OCI-M2 (cell line): ENCODE measurements at regions not wholly inside any gene's neighbourhood (a gene's known extent, or its start where the extent isn't known, plus 50 kb on each side); places are given as distances from the start of the nearest gene placed in this dataset.
"Not testable (repeated sequence)": the region's sequence is repeated elsewhere in the genome, so short reads cannot be mapped to it uniquely, and the experiment has no call there.

Experiments
- DNase-seq: peaks from one replicate; lab custom pipeline; 2025; ENCODE audit not compliant: unreplicated experiment; lab: John Stamatoyannopoulos, UW

DNA sequence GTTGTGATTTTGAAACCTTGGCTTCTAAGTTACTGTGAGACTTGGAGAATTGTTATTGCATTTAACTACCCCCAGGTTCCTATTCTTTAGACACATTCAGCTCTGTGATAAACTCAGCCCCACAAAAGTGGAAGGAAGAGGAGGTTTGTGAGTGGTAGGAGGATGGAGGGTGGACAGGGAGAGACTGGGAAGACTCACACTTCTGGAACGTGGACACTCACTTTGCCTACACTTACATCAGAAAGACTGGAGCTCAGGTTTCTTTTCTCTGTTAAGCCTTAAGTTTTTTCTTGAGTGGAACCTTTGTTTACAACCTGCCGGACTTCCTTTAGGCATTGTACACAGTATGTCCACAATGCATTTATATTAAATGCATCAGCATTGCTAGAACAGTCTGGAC, 99.0 kb downstream of the AREG start:
- DNase-seq: no peak

DNA sequence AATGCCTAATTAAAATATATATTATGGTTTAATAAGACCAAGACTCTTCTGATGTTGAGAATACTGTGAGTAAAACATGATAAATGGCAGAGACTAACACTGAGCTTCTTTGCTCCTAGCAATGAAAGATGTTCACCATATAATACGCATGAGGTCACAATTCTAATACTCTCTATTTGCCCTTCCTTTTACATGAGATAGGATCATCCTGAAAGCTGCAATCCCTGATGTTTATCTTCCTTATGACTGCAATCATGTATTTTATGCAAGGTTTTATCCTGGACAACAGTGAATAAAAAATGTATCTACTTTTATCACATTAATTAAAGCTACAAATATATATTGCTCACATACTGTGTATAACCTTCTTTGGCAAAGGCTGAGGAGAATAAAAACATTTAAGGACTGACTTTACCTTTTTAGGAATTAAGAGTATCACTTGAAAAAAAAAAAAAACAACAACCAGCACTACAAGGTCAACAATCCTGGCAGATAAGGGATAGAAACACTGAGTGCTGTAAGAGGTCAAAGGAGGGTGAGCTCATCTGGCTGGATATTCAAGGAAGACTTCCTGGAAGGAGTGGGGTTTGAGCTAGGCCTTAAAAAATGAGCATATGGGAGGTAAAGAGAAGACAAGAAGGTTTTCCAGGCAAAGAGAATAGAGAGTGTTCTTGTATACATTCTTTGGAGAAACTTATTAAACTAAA, 99.9 kb downstream of the AREG start:
- no peak for DNase-seq

- DNase-seq: no peak
Measured at GRCh38 chr4:74545448-74545847, 100.5 kb downstream of the AREG start.

GRCh38 chr4:74546057-74546456, 101.1 kb downstream of the AREG start:
- DNase-seq: no peak

- no peak for DNase-seq
Measured at GRCh38 chr4:74547042-74547441, 102.1 kb downstream of the AREG start.

DNA sequence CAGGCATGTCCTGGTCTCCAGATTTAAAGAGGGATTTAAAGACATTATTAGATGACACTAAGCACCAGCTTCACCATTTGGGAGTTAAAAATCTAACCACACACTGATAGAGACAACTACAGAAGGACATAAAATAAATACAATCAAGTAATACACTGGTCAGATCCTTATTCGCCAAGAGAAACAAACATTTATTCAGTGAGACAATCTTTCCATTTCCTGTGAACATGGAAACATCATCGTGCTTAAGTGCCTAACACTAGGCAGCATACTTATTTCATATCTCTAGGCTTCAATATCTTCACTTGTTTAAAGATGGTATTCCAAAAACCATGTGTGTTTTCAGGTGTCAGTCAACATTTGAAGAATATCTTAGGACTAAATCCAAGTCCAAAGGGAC, 103.6 kb downstream of the AREG start:
- no peak for DNase-seq

DNA sequence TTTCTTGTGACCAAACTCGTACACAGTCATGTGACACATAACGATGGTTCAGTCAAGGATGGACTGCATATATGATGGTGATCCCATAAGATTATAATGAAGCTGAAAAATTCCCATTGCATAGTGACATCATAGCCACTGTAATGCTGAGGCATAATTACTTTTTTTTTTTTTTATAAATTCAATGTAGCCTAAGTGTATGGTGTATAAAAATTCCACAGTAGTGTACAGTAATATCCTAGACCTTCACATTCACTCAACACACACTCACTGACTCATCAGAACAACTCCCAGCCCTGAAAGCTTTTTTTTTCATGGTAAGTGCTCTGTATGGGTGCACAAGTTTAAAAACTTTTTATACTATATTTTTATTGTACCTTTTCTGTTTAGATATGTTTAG, 105.0 kb downstream of the AREG start:
- DNase-seq: no peak

DNA sequence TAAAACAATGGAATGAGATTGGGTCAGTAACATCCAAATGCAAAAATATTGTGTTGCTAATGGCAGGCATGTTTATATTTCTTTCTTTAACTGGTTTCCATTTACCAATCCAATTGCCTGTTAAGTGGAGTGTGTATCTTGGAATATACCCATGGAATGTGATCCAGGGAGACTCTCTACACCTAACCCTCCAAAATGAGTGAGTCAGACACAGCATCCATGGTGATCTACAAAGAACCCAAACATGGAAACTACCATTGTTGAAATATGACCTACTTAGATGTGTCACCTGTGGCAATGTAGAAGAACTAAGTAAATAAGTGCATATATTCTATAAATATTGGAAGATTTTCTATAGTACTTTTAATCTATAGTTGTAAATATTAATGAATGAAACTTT, 110.3 kb downstream of the AREG start:
- no peak for DNase-seq

DNA sequence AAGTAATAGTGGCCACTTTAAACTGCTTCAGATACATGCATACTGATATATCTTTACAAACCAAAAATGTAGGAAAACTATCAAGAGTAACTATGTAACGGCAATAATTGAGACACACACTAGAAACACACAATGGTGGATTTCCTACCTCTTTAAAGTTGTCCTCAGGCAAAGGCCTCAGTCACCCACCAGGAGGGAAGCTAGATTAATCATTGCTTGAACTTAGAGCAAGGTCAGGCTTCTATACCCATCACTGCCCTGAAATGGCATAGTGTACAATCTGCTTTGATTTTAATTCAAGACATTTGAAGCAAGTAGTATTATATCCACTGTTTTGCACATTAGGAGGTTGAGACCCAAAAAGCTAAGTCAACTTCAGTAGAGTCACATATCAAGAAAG, 110.9 kb downstream of the AREG start:
- DNase-seq: no peak

- no peak for DNase-seq
Measured at GRCh38 chr4:74559853-74560252, 114.9 kb downstream of the AREG start.

DNA sequence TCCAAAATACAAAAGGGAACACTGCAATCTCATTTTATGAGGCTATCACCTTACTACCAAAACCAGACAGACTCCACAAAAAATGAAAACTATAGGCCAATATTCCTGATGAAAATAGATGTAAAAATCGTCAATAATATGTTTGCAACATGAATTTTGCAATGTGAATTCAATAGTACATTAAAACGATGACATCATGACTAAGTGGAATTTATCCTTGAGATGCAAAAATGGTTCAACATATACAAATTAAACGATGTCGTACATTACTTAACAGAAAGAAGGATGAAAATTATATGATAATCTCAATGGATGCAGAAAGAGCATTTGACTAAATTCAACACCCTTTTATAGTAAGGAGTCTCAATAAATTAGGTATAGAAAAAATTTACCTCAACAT, 123.0 kb downstream of the AREG start:
- DNase-seq: no peak

DNA sequence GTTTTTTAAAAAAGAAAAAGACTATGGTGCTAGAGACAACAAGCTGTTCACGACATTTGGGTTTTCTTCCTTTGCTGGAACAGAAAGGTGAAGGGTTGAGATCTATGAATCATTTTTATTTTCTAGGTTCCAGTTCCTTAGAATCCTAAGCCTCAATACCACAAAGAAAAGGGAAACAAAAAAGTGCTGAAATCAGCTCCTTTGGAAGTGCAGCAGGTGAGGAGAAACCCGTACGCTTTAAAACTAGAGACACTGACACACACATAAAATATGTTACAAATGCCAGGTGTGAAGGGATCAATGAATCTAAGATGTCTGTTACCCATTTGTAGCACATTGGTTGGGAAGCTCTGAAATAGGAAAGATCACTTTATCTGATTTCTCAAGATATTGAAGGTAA, 125.2 kb downstream of the AREG start:
- no peak for DNase-seq

DNA sequence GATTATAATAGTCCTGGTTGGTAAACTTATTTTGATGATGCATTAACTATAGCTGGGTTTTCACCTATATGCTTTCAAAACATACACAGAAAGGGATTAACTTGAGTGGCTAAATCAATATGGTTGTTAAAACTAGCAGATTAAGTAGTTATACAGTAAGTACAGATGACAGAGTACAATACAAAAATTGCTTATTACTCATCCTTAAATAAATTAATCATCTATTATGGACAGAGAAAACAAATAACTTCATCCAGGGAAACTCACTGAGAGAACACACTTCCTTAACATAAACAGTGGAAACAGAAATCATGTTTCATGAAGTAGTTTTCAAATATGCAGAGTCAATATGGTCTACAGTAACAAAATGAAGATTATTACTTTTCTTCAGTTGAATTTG, 133.4 kb downstream of the AREG start:
- DNase-seq: no peak

GRCh38 chr4:74578865-74579264, 133.9 kb downstream of the AREG start:
- DNase-seq: not testable (repeated sequence)

DNA sequence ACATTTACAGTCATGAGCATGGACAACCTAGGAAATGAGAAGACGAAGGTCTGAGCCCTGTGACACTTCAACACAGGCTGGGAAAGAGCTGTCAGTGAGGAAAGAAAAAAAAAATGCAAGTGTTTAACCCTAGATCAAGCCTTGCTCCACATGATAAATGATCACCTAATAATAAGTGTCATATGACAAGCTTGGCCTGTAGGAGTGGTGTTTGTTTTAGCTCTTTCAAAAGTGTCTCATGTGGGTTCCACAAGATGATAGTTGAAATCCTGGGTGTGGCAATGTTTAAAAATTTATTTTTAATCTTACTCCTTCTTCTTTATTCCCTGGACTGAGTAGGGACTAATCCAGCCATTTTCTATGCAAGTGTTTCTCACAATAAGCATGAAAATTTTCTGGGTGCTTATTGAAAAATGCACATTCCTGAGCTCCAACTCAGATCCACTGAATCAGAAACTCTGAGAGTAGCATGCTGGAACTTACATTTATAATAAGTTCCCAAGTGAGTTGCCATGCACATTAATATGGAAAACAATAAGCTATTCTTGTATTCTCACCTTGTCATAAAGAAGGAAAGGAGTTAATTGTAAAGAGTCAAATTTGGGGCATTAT, 138.3 kb downstream of the AREG start:
- no peak for DNase-seq

GRCh38 chr4:74583757-74584156, 138.8 kb downstream of the AREG start:
- no peak for DNase-seq

DNA sequence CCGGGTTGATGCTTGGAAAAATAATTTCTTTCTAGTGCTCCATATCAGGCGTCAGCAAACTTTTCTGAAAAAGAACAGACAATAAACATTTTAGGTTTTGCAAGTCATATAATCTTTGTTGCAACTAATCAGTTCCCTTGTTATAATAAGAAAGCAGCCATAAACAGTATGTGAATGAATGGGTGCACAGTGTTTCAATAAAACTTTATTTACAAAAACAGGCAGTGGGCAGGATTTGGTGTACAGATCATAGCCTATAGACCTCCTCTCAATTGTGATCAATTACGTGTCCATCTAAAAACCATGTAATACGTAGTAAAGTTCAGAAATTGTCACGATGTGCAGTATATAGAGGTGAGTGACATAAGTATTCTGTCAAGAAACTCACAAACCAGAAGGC, 143.4 kb downstream of the AREG start:
- no peak for DNase-seq

GRCh38 chr4:74590476-74590875, 145.5 kb downstream of the AREG start:
- no peak for DNase-seq

DNA sequence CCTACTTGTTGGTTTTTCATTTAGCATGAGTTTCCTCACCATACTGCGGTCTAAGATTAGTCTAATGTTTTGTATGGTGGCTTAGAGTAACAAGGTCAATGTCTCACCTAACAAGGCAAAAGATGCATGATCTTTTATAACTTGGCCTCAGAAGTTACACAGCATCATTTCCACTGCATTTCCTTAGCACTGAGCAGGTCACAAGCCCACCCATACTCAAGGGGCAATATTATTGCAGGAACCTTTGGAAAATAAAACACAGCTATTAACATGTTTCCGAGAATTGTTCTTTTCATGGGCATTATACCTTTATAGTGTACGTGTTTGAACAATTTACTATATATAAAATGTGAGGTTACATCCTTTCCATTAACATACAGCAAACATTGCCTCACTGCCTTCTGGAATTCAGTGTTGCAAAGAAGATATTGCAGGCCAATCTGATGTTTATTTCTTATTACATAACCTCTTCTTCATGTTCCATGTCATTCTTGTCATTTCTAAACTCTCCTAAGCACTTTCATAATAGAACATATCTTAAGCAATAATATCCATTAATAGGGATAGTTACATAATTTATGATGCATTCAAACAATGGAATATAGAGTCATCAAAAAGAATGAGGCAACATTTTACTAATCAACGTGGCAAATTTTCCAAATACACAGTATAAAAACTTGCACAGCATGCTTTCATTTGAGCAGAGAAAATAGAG, 153.8 kb downstream of the AREG start:
- DNase-seq: no peak

DNA sequence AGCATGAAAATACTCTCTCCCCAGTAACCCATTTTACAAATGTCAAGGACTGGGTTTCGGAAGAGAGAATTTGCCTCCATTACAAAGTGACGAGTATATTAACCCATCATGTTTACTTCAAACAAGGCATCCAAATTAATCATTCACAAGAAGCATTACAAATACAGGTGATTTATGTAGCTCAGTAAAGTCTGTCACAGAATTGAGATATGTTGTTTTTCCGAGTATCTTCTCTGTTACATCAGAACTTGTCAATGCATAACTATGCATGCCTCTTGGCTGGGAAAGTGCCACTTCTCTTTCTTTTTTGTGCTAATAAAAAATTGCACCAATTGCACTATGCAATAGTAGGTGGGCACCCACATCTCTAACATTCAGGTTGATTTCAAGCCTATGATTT, 158.2 kb downstream of the AREG start:
- DNase-seq: no peak

GRCh38 chr4:74608151-74608949, 163.4 kb downstream of the AREG start:
- DNase-seq: no peak

GRCh38 chr4:74610491-74610890, 165.6 kb downstream of the AREG start:
- no peak for DNase-seq
